ENCODE measurements at regions not wholly inside any gene's neighbourhood (a gene's known extent, or its start where the extent isn't known, plus 50 kb on each side); places are given as distances from the start of the nearest gene placed in this dataset.

- TF ChIP-seq CTCF (conservative IDR thresholded peaks at IDR 0.05; ENCODE audit: low read depth, low read length) (no peak), EZH2 (IDR thresholded peaks at IDR 0.05; ENCODE audit: borderline replicate concordance, low read depth, low read length, poor library complexity, severe bottlenecking) (no peak)
Measured at GRCh38 chr7:34315032-34315431, 343.0 kb upstream of the NPSR1 start.

Data from A673 (cell line).